ENCODE measurements at regions not wholly inside any gene's neighbourhood (a gene's known extent, or its start where the extent isn't known, plus 50 kb on each side); places are given as distances from the start of the nearest gene placed in this dataset.

GRCh38 chr7:108810756-108811385, 241.2 kb downstream of the DNAJB9 start:
- TF ChIP-seq CTCF (conservative IDR thresholded peaks at IDR 0.05 in 1 of 2, IDR thresholded peaks at IDR 0.05 in 1 of 2; ENCODE audit: low read depth in 1 of 2, low read length in 2 of 2) (no peak), EZH2 (IDR thresholded peaks at IDR 0.05; ENCODE audit: low read length, missing control alignments) (no peak)

All from fibroblast of lung (primary cell).